Suprapubic skin (tissue), 3 donors: ENCODE measurements at regions not wholly inside any gene's neighbourhood (a gene's known extent, or its start where the extent isn't known, plus 50 kb on each side); places are given as distances from the start of the nearest gene placed in this dataset.
"Not testable (repeated sequence)": the region's sequence is repeated elsewhere in the genome, so short reads cannot be mapped to it uniquely, and the experiment has no call there.

ENCODE experiments used
- POLR2AphosphoS5 ChIP-seq, 3 donors: sonication (generic); formaldehyde crosslinking; IDR thresholded peaks; one replicate each; pipeline ENCODE4 v1.6.1; 2017; ENCODE audit warnings: antibody characterized with exemption in 3 of 3
- TF ChIP-seq, protein P1 (sequence below), 2 donors: fragments of 200-600 bp in 1 of 2; fragments of 450-650 bp in 1 of 2; sonication (generic) in 1 of 2; IDR thresholded peaks; one replicate each; pipeline ENCODE4 v1.5.1; 2016 to 2019; ENCODE audit warnings: antibody characterized with exemption in 2 of 2, mild to moderate bottlenecking in 1 of 2, moderate library complexity in 1 of 2

DNA sequence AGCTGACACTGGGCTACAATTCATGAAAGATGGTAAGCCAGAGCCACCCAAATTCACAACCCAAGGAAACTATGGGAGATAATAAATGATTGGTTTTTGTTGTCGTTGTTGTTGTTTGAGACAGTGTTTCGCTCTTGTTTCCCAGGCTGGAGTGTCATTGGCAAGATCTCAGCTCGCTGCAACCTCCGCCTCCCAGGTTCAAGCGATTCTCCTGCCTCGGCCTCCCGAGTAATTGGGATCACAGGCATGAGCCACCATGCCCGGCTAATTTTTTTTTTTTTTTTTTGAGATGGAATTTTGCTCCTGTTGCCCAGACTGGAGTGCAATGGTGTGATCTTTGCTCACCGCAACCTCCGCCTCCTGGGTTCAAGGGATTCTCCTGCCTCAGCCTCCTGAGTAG lies 65.9 kb upstream of the METTL9 start:
- TF ChIP-seq, protein P1, sequence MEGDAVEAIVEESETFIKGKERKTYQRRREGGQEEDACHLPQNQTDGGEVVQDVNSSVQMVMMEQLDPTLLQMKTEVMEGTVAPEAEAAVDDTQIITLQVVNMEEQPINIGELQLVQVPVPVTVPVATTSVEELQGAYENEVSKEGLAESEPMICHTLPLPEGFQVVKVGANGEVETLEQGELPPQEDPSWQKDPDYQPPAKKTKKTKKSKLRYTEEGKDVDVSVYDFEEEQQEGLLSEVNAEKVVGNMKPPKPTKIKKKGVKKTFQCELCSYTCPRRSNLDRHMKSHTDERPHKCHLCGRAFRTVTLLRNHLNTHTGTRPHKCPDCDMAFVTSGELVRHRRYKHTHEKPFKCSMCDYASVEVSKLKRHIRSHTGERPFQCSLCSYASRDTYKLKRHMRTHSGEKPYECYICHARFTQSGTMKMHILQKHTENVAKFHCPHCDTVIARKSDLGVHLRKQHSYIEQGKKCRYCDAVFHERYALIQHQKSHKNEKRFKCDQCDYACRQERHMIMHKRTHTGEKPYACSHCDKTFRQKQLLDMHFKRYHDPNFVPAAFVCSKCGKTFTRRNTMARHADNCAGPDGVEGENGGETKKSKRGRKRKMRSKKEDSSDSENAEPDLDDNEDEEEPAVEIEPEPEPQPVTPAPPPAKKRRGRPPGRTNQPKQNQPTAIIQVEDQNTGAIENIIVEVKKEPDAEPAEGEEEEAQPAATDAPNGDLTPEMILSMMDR (IDR thresholded peaks at IDR 0.05), result not testable (repeated sequence)
- not testable (repeated sequence) for TF ChIP-seq POLR2AphosphoS5 (IDR thresholded peaks at IDR 0.05)
